ENCODE measurements at regions not wholly inside any gene's neighbourhood (a gene's known extent, or its start where the extent isn't known, plus 50 kb on each side); places are given as distances from the start of the nearest gene placed in this dataset.

GRCh38 chr2:34533585-34534183 is 934.6 kb upstream of the FAM98A start:
- TF ChIP-seq CTCF (IDR thresholded peaks at IDR 0.05) = no peak
- no peak for TF ChIP-seq POLR2A (IDR thresholded peaks at IDR 0.05)

Data from uterus (tissue), 2 donors.